ENCODE measurements at regions not wholly inside any gene's neighbourhood (a gene's known extent, or its start where the extent isn't known, plus 50 kb on each side); places are given as distances from the start of the nearest gene placed in this dataset.

DNA sequence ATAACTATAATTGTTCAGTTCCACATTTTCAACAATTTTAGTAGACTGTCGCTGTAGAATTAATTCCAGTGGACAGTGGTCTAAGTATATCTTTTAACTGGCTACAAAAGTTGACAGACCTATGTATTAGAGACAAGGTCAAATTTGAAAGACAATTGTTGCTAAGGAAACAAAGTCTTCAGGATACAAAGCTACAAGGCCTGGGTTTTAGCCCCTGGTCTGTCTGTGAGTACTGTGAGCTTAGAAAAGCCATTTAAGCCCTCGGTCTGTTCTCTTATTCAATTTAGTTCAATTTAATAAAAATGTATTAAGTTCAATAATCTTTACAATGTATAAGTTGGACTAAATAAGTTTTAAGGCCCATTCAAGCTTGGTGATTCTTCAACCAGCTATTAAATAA lies 352.5 kb downstream of the HDGFL1 start:
- no peak for TF ChIP-seq POLR2A (IDR thresholded peaks at IDR 0.05)
- TF ChIP-seq, protein P1, sequence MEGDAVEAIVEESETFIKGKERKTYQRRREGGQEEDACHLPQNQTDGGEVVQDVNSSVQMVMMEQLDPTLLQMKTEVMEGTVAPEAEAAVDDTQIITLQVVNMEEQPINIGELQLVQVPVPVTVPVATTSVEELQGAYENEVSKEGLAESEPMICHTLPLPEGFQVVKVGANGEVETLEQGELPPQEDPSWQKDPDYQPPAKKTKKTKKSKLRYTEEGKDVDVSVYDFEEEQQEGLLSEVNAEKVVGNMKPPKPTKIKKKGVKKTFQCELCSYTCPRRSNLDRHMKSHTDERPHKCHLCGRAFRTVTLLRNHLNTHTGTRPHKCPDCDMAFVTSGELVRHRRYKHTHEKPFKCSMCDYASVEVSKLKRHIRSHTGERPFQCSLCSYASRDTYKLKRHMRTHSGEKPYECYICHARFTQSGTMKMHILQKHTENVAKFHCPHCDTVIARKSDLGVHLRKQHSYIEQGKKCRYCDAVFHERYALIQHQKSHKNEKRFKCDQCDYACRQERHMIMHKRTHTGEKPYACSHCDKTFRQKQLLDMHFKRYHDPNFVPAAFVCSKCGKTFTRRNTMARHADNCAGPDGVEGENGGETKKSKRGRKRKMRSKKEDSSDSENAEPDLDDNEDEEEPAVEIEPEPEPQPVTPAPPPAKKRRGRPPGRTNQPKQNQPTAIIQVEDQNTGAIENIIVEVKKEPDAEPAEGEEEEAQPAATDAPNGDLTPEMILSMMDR (IDR thresholded peaks at IDR 0.05), result no peak

Measured in thyroid gland (tissue), 4 donors.